K562 (cell line): ENCODE measurements at regions not wholly inside any gene's neighbourhood (a gene's known extent, or its start where the extent isn't known, plus 50 kb on each side); places are given as distances from the start of the nearest gene placed in this dataset.

ENCODE experiments used
- ATAC-seq: fragments of 200-7000 bp; cut with Tn5 transposase; 3 replicates; pipeline ENCODE4 v1.9.1; 2020; ENCODE audit warnings: moderate library complexity
- BruUV-seq: library from RNA; stranded (reverse); fragments of 400-500 nt; replicated peaks from 2 replicates; lab custom pipeline; 2021; lab: Mats Ljungman, UMichigan
- CTCF ChIA-PET: fragments of 300-600 bp; formaldehyde crosslinking; extraction: SDS; loops from one replicate; lab custom pipeline; 2021; ENCODE audit warnings: low intra/inter-chr PET ratio; lab: Yijun Ruan, JAX
- POLR2A ChIA-PET: fragments of 300-600, 350-650 bp; sonication (Branson Sonifier 250); formaldehyde crosslinking; extraction: SDS; loops from one replicate; lab custom pipeline; 2021; ENCODE audit warnings: antibody characterized with exemption, inconsistent platforms; lab: Yijun Ruan, JAX
- DNase-seq, 4 experiments: peaks; one replicate each; pipeline versions ENCODE4 v3.0.0 to v3.0.0-alpha.2; 2011 to 2018; ENCODE audit warnings: low spot score in 3 of 4, mixed read lengths in 3 of 4; ENCODE audit errors: extremely low read depth in 1 of 4
- FAIRE-seq: peaks from 2 replicates; lab custom pipeline; 2011; peaks lifted over from hg19 to GRCh38; lab: Jason Lieb, UNC
- H2AFZ ChIP-seq: 2 replicates; pipeline ENCODE4 v1.6.0; 2011; ENCODE audit warnings: low read depth, low read length, control low read depth, inconsistent platforms
- H3K27ac ChIP-seq: fragments of 200-600 bp; 3 replicates; pipeline ENCODE4 v1.8.0; 2011; ENCODE audit warnings: low read depth, mild to moderate bottlenecking, control low read depth, inconsistent platforms, low read length, moderate library complexity, mixed read lengths; ENCODE audit errors: extremely low read depth
- H3K27me3 ChIP-seq, 2 experiments: fragments of 300-600 bp in 1 of 2; 2 replicates in 1 of 2; 3 replicates in 1 of 2; pipeline versions ENCODE4 v1.6.0 to v1.8.0; 2011; ENCODE audit warnings: inconsistent platforms in 2 of 2, low read length in 2 of 2, mild to moderate bottlenecking in 1 of 2, mixed read lengths in 1 of 2, moderate library complexity in 1 of 2; ENCODE audit not compliant: control insufficient read depth in 2 of 2, insufficient read depth in 2 of 2
- H3K36me3 ChIP-seq: fragments of 300-600 bp; 3 replicates; pipeline ENCODE4 v1.8.0; 2011; ENCODE audit warnings: mild to moderate bottlenecking, low read length, inconsistent platforms; ENCODE audit not compliant: control insufficient read depth, insufficient read depth
- H3K4me1 ChIP-seq, 2 experiments: fragments of 200-600 bp in 1 of 2; replicated peaks in 1 of 2; 2 replicates in 1 of 2; 3 replicates in 1 of 2; pipeline versions ENCODE4 v1.5.1 to v1.8.0; 2011; ENCODE audit warnings: inconsistent platforms in 2 of 2, low read length in 2 of 2, mild to moderate bottlenecking in 1 of 2, mixed read lengths in 1 of 2, moderate library complexity in 1 of 2; ENCODE audit not compliant: control insufficient read depth in 2 of 2, insufficient read depth in 2 of 2
- H3K4me2 ChIP-seq: 2 replicates; pipeline ENCODE4 v1.6.1; 2011; ENCODE audit warnings: low read length, control low read depth, inconsistent platforms, mixed read lengths; ENCODE audit not compliant: insufficient read depth
- H3K4me3 ChIP-seq: fragments of 200-600 bp; sonication (generic), shearing (Covaris generic); 2 replicates; pipeline ENCODE4 v1.5.1; 2016; ENCODE audit warnings: control low read depth, inconsistent platforms
- H3K79me2 ChIP-seq: fragments of 200-600 bp; 3 replicates; pipeline ENCODE4 v1.8.0; 2011; ENCODE audit warnings: low read length, inconsistent platforms; ENCODE audit not compliant: control insufficient read depth, insufficient read depth
- H3K9ac ChIP-seq, 2 experiments: 2 replicates each; pipeline versions ENCODE4 v1.6.0 to v1.6.1; 2011; ENCODE audit warnings: low read depth in 2 of 2, low read length in 2 of 2, control low read depth in 1 of 2, inconsistent platforms in 1 of 2, mild to moderate bottlenecking in 1 of 2, mixed read lengths in 1 of 2; ENCODE audit not compliant: insufficient read depth in 1 of 2
- H3K9me1 ChIP-seq: one replicate; pipeline ENCODE4 v1.6.0; 2011; ENCODE audit warnings: inconsistent platforms, mild to moderate bottlenecking, low read length, moderate library complexity; ENCODE audit not compliant: control insufficient read depth, insufficient read depth
- H3K9me3 ChIP-seq: replicated peaks from 2 replicates; pipeline ENCODE4 v1.5.1; 2011; ENCODE audit warnings: low read depth, low read length, inconsistent platforms; ENCODE audit not compliant: control insufficient read depth, insufficient read depth
- H4K20me1 ChIP-seq: replicated peaks from 2 replicates; pipeline ENCODE4 v1.6.1; 2011; ENCODE audit warnings: low read length, inconsistent platforms, mixed read lengths; ENCODE audit not compliant: control insufficient read depth, insufficient read depth
- KHSRP ChIP-seq: fragments of 450-650 bp; IDR thresholded peaks from 2 replicates; pipeline ENCODE4 v1.6.1; 2017
- PHTF2 ChIP-seq: fragments of 250-450 bp; sonication (Bioruptor Pico); IDR thresholded peaks from 2 replicates; pipeline ENCODE4 v1.5.0; 2021; ENCODE audit warnings: mild to moderate bottlenecking
- POLR2A ChIP-seq: fragments of 450-650 bp; conservative IDR thresholded peaks from 2 replicates; pipeline ENCODE4 v1.6.1; 2016
- POLR2AphosphoS5 ChIP-seq: IDR thresholded peaks from 2 replicates; pipeline ENCODE4 v1.6.1; 2011; ENCODE audit warnings: mild to moderate bottlenecking, low read depth, low read length, moderate library complexity; ENCODE audit not compliant: control insufficient read depth, insufficient read depth
- POLR3G ChIP-seq: IDR thresholded peaks from 2 replicates; pipeline ENCODE4 v1.6.1; 2011; ENCODE audit not compliant: insufficient read length, insufficient replicate concordance; ENCODE audit errors: extremely low read depth
- U2AF1 ChIP-seq: fragments of 200-400 bp; formaldehyde crosslinking; optimal IDR thresholded peaks from 2 replicates; pipeline ENCODE3; 2017; ENCODE audit warnings: mild to moderate bottlenecking, low read depth, low read length, moderate library complexity
- ZFP1 ChIP-seq: fragments of 450-650 bp; formaldehyde crosslinking; IDR thresholded peaks from 2 replicates; pipeline ENCODE4 v1.4.0; 2020; ENCODE audit warnings: mild to moderate bottlenecking, mixed read lengths
- ZNF707 ChIP-seq: fragments of 250-450 bp; sonication (Bioruptor Pico); conservative IDR thresholded peaks from 2 replicates; pipeline ENCODE4 v1.8.0; 2022; ENCODE audit warnings: inconsistent platforms, mild to moderate bottlenecking, moderate library complexity
- WGBS: fragments of 100-300 bp; shearing (Covaris generic); methylation state at CpG from one replicate; pipeline ENCODE4 v1.1.6; 2016; ENCODE audit warnings: low coverage, mixed read lengths; ENCODE audit not compliant: insufficient coverage; ENCODE audit errors: missing lambda C conversion rate; 5-methylcytosine and 5-hydroxymethylcytosine counted together
- in situ Hi-C: fragments of 300-500 bp; cut with MboI; formaldehyde crosslinking; loops from 4 replicates; pipeline ENCODE4 v1.15.0; 2018; ENCODE audit warnings: inconsistent platforms, mixed read lengths
- intact Hi-C: fragments of 100-400 bp; cut with micrococcal nuclease; formaldehyde crosslinking; loops from 2 replicates; pipeline ENCODE4 v1.14.2; 2022
- TF ChIP-seq, protein P1 (sequence below): fragments of 150-350 bp; conservative IDR thresholded peaks from 2 replicates; pipeline ENCODE4 v1.6.1; 2014; ENCODE audit warnings: low read length
- TF ChIP-seq, protein P2 (sequence below): fragments of 250-450 bp; sonication (Bioruptor Pico); IDR thresholded peaks from 2 replicates; pipeline ENCODE4 v1.8.0; 2022; ENCODE audit warnings: moderate library complexity, mild to moderate bottlenecking, inconsistent platforms
- TF ChIP-seq, protein P3 (sequence below): fragments of 250-450 bp; sonication (Bioruptor Pico); IDR thresholded peaks from 2 replicates; pipeline ENCODE4 v1.5.0; 2021; ENCODE audit warnings: mild to moderate bottlenecking, borderline replicate concordance

GRCh38 chr7:13161125-13161524, 473.7 kb downstream of the ARL4A start:
- Histone ChIP-seq H3K27me3 (no peaks in the 10 kb centered on the region), H3K9ac (no peak overlapping the region), H3K4me1 (no peaks in the 10 kb centered on the region), H3K4me2 (no peak overlapping the region), H3K79me2 (no peaks in the 10 kb centered on the region), H3K36me3 (no peaks in the 10 kb centered on the region), H2AFZ (no peak overlapping the region), H4K20me1 (no peaks in the 10 kb centered on the region), H3K9me3 (no peaks in the 10 kb centered on the region), H3K27ac (no peak overlapping the region), H3K9me1 (no peaks in the 10 kb centered on the region), H3K4me3 (no peak overlapping the region)
- intact Hi-C loops, result no loop called here
- FAIRE-seq (no peak), ATAC-seq (no peak), DNase-seq (no peak)
- in situ Hi-C loops, result no loop called here
- TF ChIP-seq ZNF707 (CRISPR knock-in tag), result no peak
- TF ChIP-seq POLR2A, result peak; percentile 38; the same call in 1 of the 2 replicates
- no peak for TF ChIP-seq KHSRP
- no peak for TF ChIP-seq POLR2AphosphoS5
- POLR2A ChIA-PET, result no interaction called here
- CTCF ChIA-PET, result no interaction called here
- no TSS peak for BruUV-seq

GRCh38 chr7:13165854-13166253, 478.4 kb downstream of the ARL4A start:
- intact Hi-C loops, result no loop called here
- Histone ChIP-seq H3K4me3 (no peak overlapping the region), H3K4me1 (no peaks in the 10 kb centered on the region), H3K79me2 (no peaks in the 10 kb centered on the region), H3K27ac (no peak overlapping the region), H2AFZ (no peak overlapping the region), H3K9me3 (no peaks in the 10 kb centered on the region), H3K4me2 (no peak overlapping the region), H4K20me1 (no peaks in the 10 kb centered on the region), H3K9ac (no peak overlapping the region), H3K27me3 (no peaks in the 10 kb centered on the region), H3K9me1 (no peaks in the 10 kb centered on the region), H3K36me3 (no peaks in the 10 kb centered on the region)
- ChIA-PET POLR2A (no interaction called here), CTCF (no interaction called here)
- no peak for FAIRE-seq
- no peak for DNase-seq
- BruUV-seq, result no TSS peak
- in situ Hi-C loops, result no loop called here
- 66% methylated on average over 4 of the region's 4 CpGs for WGBS
- no peak for ATAC-seq
- TF ChIP-seq, protein P1, sequence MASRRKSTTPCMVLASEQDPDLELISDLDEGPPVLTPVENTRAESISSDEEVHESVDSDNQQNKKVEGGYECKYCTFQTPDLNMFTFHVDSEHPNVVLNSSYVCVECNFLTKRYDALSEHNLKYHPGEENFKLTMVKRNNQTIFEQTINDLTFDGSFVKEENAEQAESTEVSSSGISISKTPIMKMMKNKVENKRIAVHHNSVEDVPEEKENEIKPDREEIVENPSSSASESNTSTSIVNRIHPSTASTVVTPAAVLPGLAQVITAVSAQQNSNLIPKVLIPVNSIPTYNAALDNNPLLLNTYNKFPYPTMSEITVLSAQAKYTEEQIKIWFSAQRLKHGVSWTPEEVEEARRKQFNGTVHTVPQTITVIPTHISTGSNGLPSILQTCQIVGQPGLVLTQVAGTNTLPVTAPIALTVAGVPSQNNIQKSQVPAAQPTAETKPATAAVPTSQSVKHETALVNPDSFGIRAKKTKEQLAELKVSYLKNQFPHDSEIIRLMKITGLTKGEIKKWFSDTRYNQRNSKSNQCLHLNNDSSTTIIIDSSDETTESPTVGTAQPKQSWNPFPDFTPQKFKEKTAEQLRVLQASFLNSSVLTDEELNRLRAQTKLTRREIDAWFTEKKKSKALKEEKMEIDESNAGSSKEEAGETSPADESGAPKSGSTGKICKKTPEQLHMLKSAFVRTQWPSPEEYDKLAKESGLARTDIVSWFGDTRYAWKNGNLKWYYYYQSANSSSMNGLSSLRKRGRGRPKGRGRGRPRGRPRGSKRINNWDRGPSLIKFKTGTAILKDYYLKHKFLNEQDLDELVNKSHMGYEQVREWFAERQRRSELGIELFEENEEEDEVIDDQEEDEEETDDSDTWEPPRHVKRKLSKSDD, result no peak
- no peak for TF ChIP-seq PHTF2 (CRISPR knock-in tag)
- no peak for TF ChIP-seq U2AF1
- TF ChIP-seq ZFP1 (CRISPR knock-in tag), result no peak
- TF ChIP-seq, protein P2, sequence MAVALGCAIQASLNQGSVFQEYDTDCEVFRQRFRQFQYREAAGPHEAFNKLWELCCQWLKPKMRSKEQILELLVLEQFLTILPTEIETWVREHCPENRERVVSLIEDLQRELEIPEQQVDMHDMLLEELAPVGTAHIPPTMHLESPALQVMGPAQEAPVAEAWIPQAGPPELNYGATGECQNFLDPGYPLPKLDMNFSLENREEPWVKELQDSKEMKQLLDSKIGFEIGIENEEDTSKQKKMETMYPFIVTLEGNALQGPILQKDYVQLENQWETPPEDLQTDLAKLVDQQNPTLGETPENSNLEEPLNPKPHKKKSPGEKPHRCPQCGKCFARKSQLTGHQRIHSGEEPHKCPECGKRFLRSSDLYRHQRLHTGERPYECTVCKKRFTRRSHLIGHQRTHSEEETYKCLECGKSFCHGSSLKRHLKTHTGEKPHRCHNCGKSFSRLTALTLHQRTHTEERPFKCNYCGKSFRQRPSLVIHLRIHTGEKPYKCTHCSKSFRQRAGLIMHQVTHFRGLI (CRISPR knock-in tag), result no peak
- no peak for TF ChIP-seq POLR3G
- TF ChIP-seq, protein P3, sequence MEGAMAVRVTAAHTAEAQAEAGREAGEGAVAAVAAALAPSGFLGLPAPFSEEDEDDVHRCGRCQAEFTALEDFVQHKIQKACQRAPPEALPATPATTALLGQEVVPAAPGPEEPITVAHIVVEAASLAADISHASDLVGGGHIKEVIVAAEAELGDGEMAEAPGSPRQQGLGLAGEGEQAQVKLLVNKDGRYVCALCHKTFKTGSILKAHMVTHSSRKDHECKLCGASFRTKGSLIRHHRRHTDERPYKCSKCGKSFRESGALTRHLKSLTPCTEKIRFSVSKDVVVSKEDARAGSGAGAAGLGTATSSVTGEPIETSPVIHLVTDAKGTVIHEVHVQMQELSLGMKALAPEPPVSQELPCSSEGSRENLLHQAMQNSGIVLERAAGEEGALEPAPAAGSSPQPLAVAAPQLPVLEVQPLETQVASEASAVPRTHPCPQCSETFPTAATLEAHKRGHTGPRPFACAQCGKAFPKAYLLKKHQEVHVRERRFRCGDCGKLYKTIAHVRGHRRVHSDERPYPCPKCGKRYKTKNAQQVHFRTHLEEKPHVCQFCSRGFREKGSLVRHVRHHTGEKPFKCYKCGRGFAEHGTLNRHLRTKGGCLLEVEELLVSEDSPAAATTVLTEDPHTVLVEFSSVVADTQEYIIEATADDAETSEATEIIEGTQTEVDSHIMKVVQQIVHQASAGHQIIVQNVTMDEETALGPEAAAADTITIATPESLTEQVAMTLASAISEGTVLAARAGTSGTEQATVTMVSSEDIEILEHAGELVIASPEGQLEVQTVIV (CRISPR knock-in tag), result no peak
